ENCODE measurements at regions not wholly inside any gene's neighbourhood (a gene's known extent, or its start where the extent isn't known, plus 50 kb on each side); places are given as distances from the start of the nearest gene placed in this dataset.
A peak's percentile ranks its signal among the peaks of the same experiment; 100 is the strongest.

GRCh38 chr7:381211-382042 is 91.5 kb downstream of the FOXL3 start:
- no peak for DNase-seq (ENCODE audit: low read depth in 4 of 4, low spot score in 2 of 4)

GRCh38 chr7:382043-382400 is 92.1 kb downstream of the FOXL3 start:
- DNase-seq (ENCODE audit: low read depth in 4 of 4, low spot score in 2 of 4) = no peak

GRCh38 chr7:386385-386784 is 96.4 kb downstream of the FOXL3 start:
- DNase-seq (ENCODE audit: low read depth in 4 of 4, low spot score in 2 of 4) = no peak

- DNase-seq (ENCODE audit: low read depth in 4 of 4, low spot score in 2 of 4) = no peak
Observed at GRCh38 chr7:387132-388022, 97.4 kb downstream of the FOXL3 start.

- no peak for DNase-seq (ENCODE audit: low read depth in 4 of 4, low spot score in 2 of 4)
Observed at GRCh38 chr7:388023-388960, 98.3 kb downstream of the FOXL3 start.

- DNase-seq (ENCODE audit: low read depth in 4 of 4, low spot score in 2 of 4) = no peak
Observed at GRCh38 chr7:388961-389701, 99.2 kb downstream of the FOXL3 start.

GRCh38 chr7:389911-390601 is 100.1 kb downstream of the FOXL3 start:
- DNase-seq (ENCODE audit: low read depth in 4 of 4, low spot score in 2 of 4) = no peak

GRCh38 chr7:390761-391410 is 100.9 kb downstream of the FOXL3 start:
- DNase-seq (ENCODE audit: low read depth in 4 of 4, low spot score in 2 of 4) = no peak

GRCh38 chr7:391411-391951 is 101.5 kb downstream of the FOXL3 start:
- no peak for DNase-seq (ENCODE audit: low read depth in 4 of 4, low spot score in 2 of 4)

GRCh38 chr7:391961-392524 is 102.1 kb downstream of the FOXL3 start:
- DNase-seq (ENCODE audit: low read depth in 4 of 4, low spot score in 2 of 4) = no peak

GRCh38 chr7:392822-393221 is 102.9 kb downstream of the FOXL3 start:
- no peak for DNase-seq (ENCODE audit: low read depth in 4 of 4, low spot score in 2 of 4)

- no peak for DNase-seq (ENCODE audit: low read depth in 4 of 4, low spot score in 2 of 4)
Observed at GRCh38 chr7:395643-396042, 105.7 kb downstream of the FOXL3 start.

GRCh38 chr7:398888-399287 is 108.9 kb downstream of the FOXL3 start:
- no peak for DNase-seq (ENCODE audit: low read depth in 4 of 4, low spot score in 2 of 4)

- no peak for DNase-seq (ENCODE audit: low read depth in 4 of 4, low spot score in 2 of 4)
Observed at GRCh38 chr7:400901-401485, 111.0 kb downstream of the FOXL3 start.

- no peak for DNase-seq (ENCODE audit: low read depth in 4 of 4, low spot score in 2 of 4)
Observed at GRCh38 chr7:401495-401894, 111.5 kb downstream of the FOXL3 start.

GRCh38 chr7:404812-405488 is 114.7 kb downstream of the PDGFA start:
- no peak for DNase-seq (ENCODE audit: low read depth in 4 of 4, low spot score in 2 of 4)

GRCh38 chr7:405489-406211 is 114.0 kb downstream of the PDGFA start:
- DNase-seq (ENCODE audit: low read depth in 4 of 4, low spot score in 2 of 4) = peak in 1 of 4 donors; percentile 39

All from left renal cortex interstitium (tissue), 4 donors.